Endothelial cell of umbilical vein (primary cell): ENCODE measurements at regions not wholly inside any gene's neighbourhood (a gene's known extent, or its start where the extent isn't known, plus 50 kb on each side); places are given as distances from the start of the nearest gene placed in this dataset.

ENCODE experiments used
- BruUV-seq: library from RNA; stranded (reverse); fragments of 400-500 nt; replicated peaks from 2 replicates; lab custom pipeline; 2021; lab: Mats Ljungman, UMichigan
- CTCF ChIA-PET: fragments of 300-600, 350-600 bp; sonication (Branson Sonifier 250); formaldehyde crosslinking; loops from one replicate; lab custom pipeline; 2021; ENCODE audit warnings: antibody characterized with exemption, inconsistent platforms; lab: Charles Lee
- POLR2A ChIA-PET: fragments of 300-600, 350-600 bp; sonication (Branson Sonifier 250); formaldehyde crosslinking; loops from one replicate; lab custom pipeline; 2021; ENCODE audit warnings: antibody characterized with exemption, inconsistent platforms; lab: Charles Lee
- DNase-seq: peaks from one replicate; pipeline ENCODE4 v3.0.0-alpha.2; 2011; ENCODE audit warnings: low read depth, low spot score
- FAIRE-seq: peaks from 2 replicates; lab custom pipeline; 2011; peaks lifted over from hg19 to GRCh38; lab: Jason Lieb, UNC
- H2AFZ ChIP-seq: 2 replicates; pipeline ENCODE4 v1.6.0; 2012; ENCODE audit warnings: low read depth, low read length, control low read depth, inconsistent platforms
- H3K27ac ChIP-seq: 2 replicates; pipeline ENCODE4 v1.5.1; 2011; ENCODE audit warnings: low read depth, mild to moderate bottlenecking, control low read depth, low read length, moderate library complexity; ENCODE audit not compliant: insufficient read depth
- H3K27me3 ChIP-seq, 2 experiments: 2 replicates each; pipeline versions ENCODE4 v1.6.0 to v1.6.1; 2011; ENCODE audit warnings: low read length in 2 of 2, mixed read lengths in 1 of 2; ENCODE audit not compliant: control insufficient read depth in 2 of 2, insufficient read depth in 2 of 2
- H3K36me3 ChIP-seq, 2 experiments: 2 replicates in 1 of 2; 3 replicates in 1 of 2; pipeline ENCODE4 v1.5.1; 2011; ENCODE audit warnings: low read length in 2 of 2, mild to moderate bottlenecking in 1 of 2, moderate library complexity in 1 of 2; ENCODE audit not compliant: control insufficient read depth in 2 of 2, insufficient read depth in 2 of 2; ENCODE audit errors: extremely low read depth in 1 of 2
- H3K4me1 ChIP-seq: 3 replicates; pipeline ENCODE4 v1.5.1; 2011; ENCODE audit warnings: mild to moderate bottlenecking, low read length; ENCODE audit not compliant: control insufficient read depth, insufficient read depth; ENCODE audit errors: extremely low read depth
- H3K4me2 ChIP-seq: 2 replicates; pipeline ENCODE4 v1.6.1; 2011; ENCODE audit warnings: low read length, control low read depth, mixed read lengths; ENCODE audit not compliant: insufficient read depth
- H3K4me3 ChIP-seq, 3 experiments: fragments of 200-600 bp in 1 of 3; sonication (generic), shearing (Covaris generic) in 1 of 3; replicated peaks in 1 of 3; 2 replicates each; pipeline ENCODE4 v1.5.1; 2011 to 2016; ENCODE audit warnings: control low read depth in 3 of 3, low read length in 3 of 3, mild to moderate bottlenecking in 2 of 3, inconsistent platforms in 1 of 3, low read depth in 1 of 3, moderate library complexity in 1 of 3; ENCODE audit not compliant: insufficient read depth in 1 of 3
- H3K79me2 ChIP-seq: 2 replicates; pipeline ENCODE4 v1.6.0; 2012; ENCODE audit warnings: low read length, inconsistent platforms; ENCODE audit not compliant: control insufficient read depth, insufficient read depth
- H3K9ac ChIP-seq: replicated peaks from 2 replicates; pipeline ENCODE3; 2011; ENCODE audit warnings: low read length, control low read depth; ENCODE audit not compliant: insufficient read depth; ENCODE audit errors: extremely low read depth
- H3K9me1 ChIP-seq: replicated peaks from 3 replicates; pipeline ENCODE4 v1.6.0; 2011; ENCODE audit warnings: mild to moderate bottlenecking, low read length; ENCODE audit not compliant: control insufficient read depth, insufficient read depth; ENCODE audit errors: extremely low read depth
- H3K9me3 ChIP-seq: replicated peaks from 2 replicates; pipeline ENCODE4 v1.5.1; 2012; ENCODE audit warnings: low read length, inconsistent platforms; ENCODE audit not compliant: control insufficient read depth, insufficient read depth
- H4K20me1 ChIP-seq: replicated peaks from 2 replicates; pipeline ENCODE3; 2011; ENCODE audit warnings: mild to moderate bottlenecking, low read length; ENCODE audit not compliant: control insufficient read depth, insufficient read depth; ENCODE audit errors: extremely low read depth
- EZH2 ChIP-seq: IDR thresholded peaks from 2 replicates; pipeline ENCODE4 v1.6.1; 2012; ENCODE audit warnings: borderline replicate concordance, low read depth, mild to moderate bottlenecking, moderate library complexity, low read length, inconsistent platforms; ENCODE audit not compliant: severe bottlenecking
- JUN ChIP-seq: IDR thresholded peaks from 2 replicates; pipeline ENCODE4 v1.6.1; 2011; ENCODE audit warnings: borderline replicate concordance, low read depth; ENCODE audit not compliant: insufficient read length, insufficient read depth
- MAX ChIP-seq: IDR thresholded peaks from 2 replicates; pipeline ENCODE4 v1.6.1; 2011; ENCODE audit not compliant: insufficient read depth, insufficient read length
- MYC ChIP-seq: IDR thresholded peaks from one replicate; pipeline ENCODE4 v1.6.1; 2011; ENCODE audit warnings: mild to moderate bottlenecking, low read depth, low read length
- POLR2A ChIP-seq: IDR thresholded peaks from 2 replicates; pipeline ENCODE4 v1.6.1; 2012; ENCODE audit warnings: low read depth, mild to moderate bottlenecking, control low read depth, low read length
- POLR2AphosphoS5 ChIP-seq: IDR thresholded peaks from 2 replicates; pipeline ENCODE4 v1.6.1; 2012; ENCODE audit warnings: low read depth, mild to moderate bottlenecking, control low read depth, low read length, moderate library complexity; ENCODE audit not compliant: insufficient read depth
- dilution Hi-C: fragments of 300-500 bp; cut with MboI; formaldehyde crosslinking; loops from one replicate; pipeline ENCODE4 v1.15.0; 2019; ENCODE audit warnings: low sequenced_read_pairs; ENCODE audit not compliant: extremely low pct_ligation_motif_present
- intact Hi-C: fragments of 100-400 bp; cut with micrococcal nuclease; formaldehyde crosslinking; loops from one replicate; pipeline ENCODE4 v1.10.0; 2022

- no TSS peak for BruUV-seq
- Histone ChIP-seq H3K4me1 (no peaks in the 10 kb centered on the region), H3K4me2 (no peak overlapping the region), H4K20me1 (no peaks in the 10 kb centered on the region), H3K79me2 (no peaks in the 10 kb centered on the region), H2AFZ (no peak overlapping the region), H3K36me3 (no peaks in the 10 kb centered on the region), H3K27ac (no peak overlapping the region), H3K9me1 (no peaks in the 10 kb centered on the region), H3K9ac (no peak overlapping the region), H3K9me3 (no peaks in the 10 kb centered on the region), H3K27me3 (no peaks in the 10 kb centered on the region), H3K4me3 (no peak overlapping the region)
- no peak for FAIRE-seq
- intact Hi-C loops (no loop called here), dilution Hi-C loops (no loop called here)
- no peak for TF ChIP-seq POLR2AphosphoS5
- no peak for TF ChIP-seq MYC
- TF ChIP-seq MAX = no peak
- TF ChIP-seq POLR2A = no peak
- no peak for TF ChIP-seq EZH2
- TF ChIP-seq JUN = no peak
- POLR2A ChIA-PET = no interaction called here
- CTCF ChIA-PET = no interaction called here
- DNase-seq = no peak
Measured at GRCh38 chr13:89955773-89956172, 1391.7 kb upstream of the MIR17HG start.

- H3K4me1 ChIP-seq = no peaks in the 10 kb centered on the region
- DNase-seq (no peak), FAIRE-seq (no peak)
- no peak overlapping the region for H3K27ac ChIP-seq
- H3K4me3 ChIP-seq = no peak overlapping the region
- H4K20me1 ChIP-seq = no peaks in the 10 kb centered on the region
- no peak overlapping the region for H3K4me2 ChIP-seq
- TF ChIP-seq JUN = no peak
- no peak overlapping the region for H3K9ac ChIP-seq
- H3K9me1 ChIP-seq = no peaks in the 10 kb centered on the region
- dilution Hi-C loops (no loop called here), intact Hi-C loops (no loop called here)
- ChIA-PET CTCF (interaction anchor here (1.1 kb wide), 1 partner anchor 11 kb away, joined by 3 read pairs; no protein-coding TSS in a partner anchor), POLR2A (no interaction called here)
- no peaks in the 10 kb centered on the region for H3K27me3 ChIP-seq
- no TSS peak for BruUV-seq
- no peak overlapping the region for H2AFZ ChIP-seq
- H3K36me3 ChIP-seq = no peaks in the 10 kb centered on the region
- H3K79me2 ChIP-seq = no peaks in the 10 kb centered on the region
- H3K9me3 ChIP-seq = no peaks in the 10 kb centered on the region
Measured at GRCh38 chr13:89959074-89959473, 1388.4 kb upstream of the MIR17HG start.
